Fibroblast of mammary gland (primary cell): ENCODE measurements at regions not wholly inside any gene's neighbourhood (a gene's known extent, or its start where the extent isn't known, plus 50 kb on each side); places are given as distances from the start of the nearest gene placed in this dataset.
"Not testable (repeated sequence)": the region's sequence is repeated elsewhere in the genome, so short reads cannot be mapped to it uniquely, and the experiment has no call there.

Source experiments
- DNase-seq: peaks from one replicate; pipeline ENCODE4 v3.0.0-alpha.2; 2010; ENCODE audit warnings: low read depth
- H3K4me3 ChIP-seq: 2 replicates; pipeline ENCODE4 v1.5.1; 2011; ENCODE audit warnings: low read depth, mild to moderate bottlenecking, low read length, moderate library complexity; ENCODE audit not compliant: control insufficient read depth
- TF ChIP-seq, protein P1 (sequence below): conservative IDR thresholded peaks from 2 replicates; pipeline ENCODE4 v1.5.1; 2011; ENCODE audit warnings: low read depth, low read length, inconsistent platforms; ENCODE audit not compliant: control insufficient read depth, insufficient read depth

DNA sequence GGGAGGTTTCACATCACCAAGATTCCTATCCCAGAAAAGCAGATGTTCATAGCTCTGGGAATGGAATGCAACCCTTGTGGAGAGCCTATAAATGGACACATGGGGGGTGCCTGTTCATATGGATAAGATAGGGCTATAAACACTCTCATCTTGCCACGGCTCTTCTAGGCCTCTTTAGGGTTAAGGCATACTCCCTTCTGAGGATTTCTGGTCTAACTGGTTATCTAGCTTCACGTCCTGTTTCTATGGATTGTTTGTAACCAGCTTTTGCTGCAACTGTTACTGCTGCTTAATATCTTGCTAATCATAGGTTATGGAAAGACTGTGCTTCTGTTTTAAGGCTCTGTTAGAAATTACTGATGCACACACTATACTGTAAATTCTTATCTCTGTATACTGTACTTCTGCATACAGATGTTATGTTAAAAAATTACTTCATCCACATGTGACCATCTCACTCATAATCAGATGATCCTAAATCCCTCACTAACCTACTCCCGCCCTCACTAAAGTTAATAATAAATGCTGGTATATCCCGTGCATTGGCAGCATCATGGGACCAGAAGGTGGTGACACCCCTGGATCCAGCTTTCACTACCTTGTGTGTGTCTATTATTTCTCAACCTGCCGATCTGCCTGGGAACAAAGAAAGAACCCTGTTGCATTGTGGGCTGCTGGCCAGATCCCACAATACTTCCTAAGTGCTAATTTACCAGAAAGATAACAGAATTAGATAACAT, 68.7 kb downstream of the PRKAB2 start:
- not testable (repeated sequence) for DNase-seq, H3K4me3 ChIP-seq

DNA sequence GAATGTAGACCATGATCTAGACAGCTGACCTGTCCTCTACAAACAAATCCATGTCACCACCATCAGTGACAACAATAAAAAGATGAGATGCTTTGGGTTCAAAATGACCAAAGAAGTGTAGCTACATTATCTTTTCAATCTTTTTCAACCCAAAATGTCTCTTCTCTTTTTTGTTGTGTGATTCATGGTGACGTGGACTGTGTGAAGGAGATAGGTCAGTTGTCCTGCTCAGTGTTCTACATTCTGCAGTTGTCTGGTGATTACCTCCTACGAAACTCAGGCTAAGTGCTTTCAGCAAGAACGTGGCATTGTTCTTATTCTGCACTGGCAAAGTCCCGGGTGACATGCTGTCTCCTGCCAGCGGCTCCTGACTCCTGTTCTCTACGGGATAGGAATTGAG, 73.1 kb downstream of the PRKAB2 start:
- no peak overlapping the region for H3K4me3 ChIP-seq
- DNase-seq: no peak
- TF ChIP-seq, protein P1, sequence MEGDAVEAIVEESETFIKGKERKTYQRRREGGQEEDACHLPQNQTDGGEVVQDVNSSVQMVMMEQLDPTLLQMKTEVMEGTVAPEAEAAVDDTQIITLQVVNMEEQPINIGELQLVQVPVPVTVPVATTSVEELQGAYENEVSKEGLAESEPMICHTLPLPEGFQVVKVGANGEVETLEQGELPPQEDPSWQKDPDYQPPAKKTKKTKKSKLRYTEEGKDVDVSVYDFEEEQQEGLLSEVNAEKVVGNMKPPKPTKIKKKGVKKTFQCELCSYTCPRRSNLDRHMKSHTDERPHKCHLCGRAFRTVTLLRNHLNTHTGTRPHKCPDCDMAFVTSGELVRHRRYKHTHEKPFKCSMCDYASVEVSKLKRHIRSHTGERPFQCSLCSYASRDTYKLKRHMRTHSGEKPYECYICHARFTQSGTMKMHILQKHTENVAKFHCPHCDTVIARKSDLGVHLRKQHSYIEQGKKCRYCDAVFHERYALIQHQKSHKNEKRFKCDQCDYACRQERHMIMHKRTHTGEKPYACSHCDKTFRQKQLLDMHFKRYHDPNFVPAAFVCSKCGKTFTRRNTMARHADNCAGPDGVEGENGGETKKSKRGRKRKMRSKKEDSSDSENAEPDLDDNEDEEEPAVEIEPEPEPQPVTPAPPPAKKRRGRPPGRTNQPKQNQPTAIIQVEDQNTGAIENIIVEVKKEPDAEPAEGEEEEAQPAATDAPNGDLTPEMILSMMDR: no peak

DNA sequence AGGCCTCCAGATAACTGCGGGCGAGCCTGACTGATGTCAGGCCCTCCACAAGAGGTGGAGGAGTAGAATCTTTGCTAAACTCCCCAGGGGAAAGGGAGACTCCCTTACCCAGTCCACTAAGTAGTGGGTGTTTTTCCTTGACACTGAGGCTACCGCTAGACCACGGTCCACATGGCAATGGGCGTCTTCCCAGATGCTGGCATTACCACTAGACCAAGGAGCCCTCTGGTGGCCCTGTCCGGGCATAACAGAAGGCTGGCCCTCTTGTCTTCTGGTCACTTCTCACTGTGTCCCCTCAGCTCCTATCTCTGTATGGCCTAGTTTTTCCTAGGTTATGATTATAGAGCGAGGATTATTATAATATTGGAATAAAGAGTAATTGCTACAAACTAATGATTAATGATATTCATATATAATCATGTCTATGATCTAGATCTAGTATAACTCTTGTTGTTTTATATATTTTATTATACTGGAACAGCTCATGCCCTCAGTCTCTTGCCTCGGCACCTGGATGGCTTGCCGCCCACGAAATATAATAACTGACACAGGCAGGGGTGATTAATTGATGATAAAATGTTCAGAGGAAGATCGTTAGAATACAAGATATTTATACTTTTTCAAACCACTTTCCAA, 73.8 kb downstream of the PRKAB2 start:
- DNase-seq: peak; percentile 38
- not testable (repeated sequence) for H3K4me3 ChIP-seq
- TF ChIP-seq, protein P1: peak; percentile 39

DNA sequence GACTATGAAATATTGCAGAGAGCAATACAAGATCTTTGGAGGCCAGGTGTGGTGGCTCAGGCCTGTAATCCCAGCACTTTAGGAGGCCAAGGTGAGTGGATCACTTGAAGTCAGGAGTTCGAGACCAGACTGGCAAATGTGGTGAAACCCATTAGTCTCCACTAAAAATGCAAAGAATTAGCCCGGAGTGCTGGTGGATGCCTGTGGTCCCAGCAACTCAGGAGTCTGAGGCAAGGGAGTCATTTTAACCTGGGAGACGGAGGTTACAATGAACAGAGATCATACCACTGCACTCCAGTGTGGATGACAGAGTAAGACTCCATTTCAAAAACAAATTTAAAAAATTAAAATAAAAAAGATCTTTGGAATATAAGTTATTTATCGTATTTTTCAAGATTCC, 76.6 kb downstream of the PRKAB2 start:
- H3K4me3 ChIP-seq: no peak overlapping the region
- no peak for DNase-seq
- TF ChIP-seq, protein P1: no peak

DNA sequence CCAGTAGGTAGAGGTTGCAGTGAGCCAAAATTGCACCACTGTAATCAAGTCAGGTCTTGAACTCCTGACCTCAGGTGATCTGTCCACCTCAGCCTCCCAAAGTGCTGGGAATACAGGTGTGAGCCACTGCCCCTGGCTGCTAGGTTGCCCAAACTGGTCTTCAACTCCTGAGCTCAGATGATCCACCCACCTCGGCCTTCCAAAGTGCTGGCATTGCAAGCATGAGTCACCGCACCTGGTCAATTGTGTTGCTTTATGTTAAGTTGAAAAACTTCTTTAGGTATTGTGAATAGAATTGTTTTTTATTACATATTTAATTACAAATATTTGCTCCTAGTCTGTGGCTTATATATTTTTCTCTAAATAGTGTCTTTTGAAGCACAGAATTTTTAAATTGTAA, 80.5 kb downstream of the PRKAB2 start:
- TF ChIP-seq, protein P1: no peak
- DNase-seq: no peak
- H3K4me3 ChIP-seq: no peak overlapping the region

DNA sequence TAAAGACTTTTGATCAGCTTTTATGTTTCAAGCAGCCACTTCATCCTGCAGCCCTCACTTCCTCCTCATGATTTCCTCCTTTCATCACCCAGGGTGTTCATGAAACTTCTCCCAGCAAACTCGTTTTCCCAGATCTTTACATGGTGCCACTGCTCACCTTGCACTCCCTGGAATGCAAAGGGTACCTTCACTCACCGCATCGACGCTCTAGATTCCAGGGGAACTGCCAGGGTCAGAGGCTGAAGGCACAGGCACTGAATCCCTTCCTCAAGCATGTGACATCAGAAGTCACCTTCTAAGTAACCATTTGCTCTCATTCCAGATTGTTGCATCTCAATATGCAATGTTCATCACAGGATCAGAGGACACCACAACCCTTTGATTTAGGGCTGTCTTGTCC, 82.8 kb downstream of the PRKAB2 start:
- no peak for DNase-seq
- TF ChIP-seq, protein P1: no peak
- H3K4me3 ChIP-seq: no peak overlapping the region

DNA sequence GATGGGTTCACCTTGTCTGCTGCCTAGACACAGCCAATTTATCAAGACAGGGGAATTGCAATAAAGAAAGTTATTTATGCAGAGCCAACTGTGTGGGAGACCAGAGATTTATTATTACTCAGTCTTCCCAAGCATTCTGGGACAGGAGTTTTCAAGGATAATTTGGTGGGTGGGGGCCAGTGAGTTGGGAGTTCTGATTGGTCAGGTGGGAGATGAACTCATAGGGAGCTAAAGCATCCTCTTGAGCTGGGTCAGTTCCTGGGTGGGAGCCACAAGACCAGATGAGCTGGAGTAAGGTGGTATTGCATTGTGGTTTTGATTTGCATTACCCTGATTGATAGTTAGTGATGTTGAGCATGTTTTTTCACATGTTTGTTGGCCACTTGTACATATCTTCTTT, 86.1 kb downstream of the PRKAB2 start:
- no peak for DNase-seq
- TF ChIP-seq, protein P1: no peak

More for the DNA sequence above, 86.1 kb downstream of the PRKAB2 start:
- no peak overlapping the region for H3K4me3 ChIP-seq
